ENCODE measurements at regions not wholly inside any gene's neighbourhood (a gene's known extent, or its start where the extent isn't known, plus 50 kb on each side); places are given as distances from the start of the nearest gene placed in this dataset.

- intact Hi-C loops (cut with micrococcal nuclease; ENCODE audit: unreplicated experiment): no loop called here
- H3K4me3 Mint-ChIP-seq (ENCODE audit: unreplicated experiment): no peak overlapping the region
- CTCF ChIA-PET: no interaction called here
- Histone ChIP-seq H3K27me3 (replicated peaks; ENCODE audit: control insufficient read depth, insufficient read depth, low read length) (no peaks in the 10 kb centered on the region), H3K4me1 (no peaks in the 10 kb centered on the region), H3K36me3 (ENCODE audit: control insufficient read depth, insufficient read depth, low read length) (no peaks in the 10 kb centered on the region), H3K9me3 (no peaks in the 10 kb centered on the region; the same call in 1 of the 2 replicates), H3K4me3 (ENCODE audit: low read depth, low read length) (no peak overlapping the region)
- H3K36me3 Mint-ChIP-seq (ENCODE audit: insufficient read depth, unreplicated experiment): no peaks in the 10 kb centered on the region
- H3K4me1 Mint-ChIP-seq (ENCODE audit: low read depth, unreplicated experiment): no peaks in the 10 kb centered on the region
- H3K27me3 Mint-ChIP-seq (ENCODE audit: insufficient read depth, unreplicated experiment): peaks cover 4% of the 10 kb centered on the region
- H3K27ac Mint-ChIP-seq (ENCODE audit: unreplicated experiment): no peak overlapping the region
- TF ChIP-seq, protein P1, sequence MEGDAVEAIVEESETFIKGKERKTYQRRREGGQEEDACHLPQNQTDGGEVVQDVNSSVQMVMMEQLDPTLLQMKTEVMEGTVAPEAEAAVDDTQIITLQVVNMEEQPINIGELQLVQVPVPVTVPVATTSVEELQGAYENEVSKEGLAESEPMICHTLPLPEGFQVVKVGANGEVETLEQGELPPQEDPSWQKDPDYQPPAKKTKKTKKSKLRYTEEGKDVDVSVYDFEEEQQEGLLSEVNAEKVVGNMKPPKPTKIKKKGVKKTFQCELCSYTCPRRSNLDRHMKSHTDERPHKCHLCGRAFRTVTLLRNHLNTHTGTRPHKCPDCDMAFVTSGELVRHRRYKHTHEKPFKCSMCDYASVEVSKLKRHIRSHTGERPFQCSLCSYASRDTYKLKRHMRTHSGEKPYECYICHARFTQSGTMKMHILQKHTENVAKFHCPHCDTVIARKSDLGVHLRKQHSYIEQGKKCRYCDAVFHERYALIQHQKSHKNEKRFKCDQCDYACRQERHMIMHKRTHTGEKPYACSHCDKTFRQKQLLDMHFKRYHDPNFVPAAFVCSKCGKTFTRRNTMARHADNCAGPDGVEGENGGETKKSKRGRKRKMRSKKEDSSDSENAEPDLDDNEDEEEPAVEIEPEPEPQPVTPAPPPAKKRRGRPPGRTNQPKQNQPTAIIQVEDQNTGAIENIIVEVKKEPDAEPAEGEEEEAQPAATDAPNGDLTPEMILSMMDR (IDR thresholded peaks at IDR 0.05; ENCODE audit: insufficient read depth in 1 of 2, low read depth in 1 of 2, low read length in 1 of 2, severe bottlenecking in 1 of 2, unreplicated experiment in 1 of 2): no peak
- POLR2A ChIA-PET: no interaction called here
- no TSS peak for BruUV-seq (replicated peaks)
- peaks cover 20% of the 10 kb centered on the region for H3K9me3 Mint-ChIP-seq (ENCODE audit: unreplicated experiment)
- no peak for DNase-seq
Observed at GRCh38 chr11:116439361-116439677, 333.5 kb downstream of the BUD13 start.

GRCh38 chr11:116438651-116439360 is 334.0 kb downstream of the BUD13 start:
- H3K36me3 ChIP-seq (ENCODE audit: control insufficient read depth, insufficient read depth, low read length): no peaks in the 10 kb centered on the region
- Mint-ChIP-seq H3K9me3 (ENCODE audit: unreplicated experiment) (peaks cover 20% of the 10 kb centered on the region), H3K27ac (ENCODE audit: unreplicated experiment) (no peak overlapping the region), H3K27me3 (ENCODE audit: insufficient read depth, unreplicated experiment) (peaks cover 5% of the 10 kb centered on the region), H3K4me3 (ENCODE audit: unreplicated experiment) (no peak overlapping the region), H3K36me3 (ENCODE audit: insufficient read depth, unreplicated experiment) (no peaks in the 10 kb centered on the region), H3K4me1 (ENCODE audit: low read depth, unreplicated experiment) (no peaks in the 10 kb centered on the region)
- POLR2A ChIA-PET: no interaction called here
- CTCF ChIA-PET: no interaction called here
- intact Hi-C loops (cut with micrococcal nuclease; ENCODE audit: unreplicated experiment): no loop called here
- DNase-seq: no peak
- H3K4me1 ChIP-seq: no peaks in the 10 kb centered on the region
- BruUV-seq (replicated peaks): no TSS peak
- no peaks in the 10 kb centered on the region; the same call in 1 of the 2 replicates for H3K9me3 ChIP-seq
- H3K4me3 ChIP-seq (ENCODE audit: low read depth, low read length): no peak overlapping the region
- TF ChIP-seq, protein P1 (IDR thresholded peaks at IDR 0.05; ENCODE audit: insufficient read depth in 1 of 2, low read depth in 1 of 2, low read length in 1 of 2, severe bottlenecking in 1 of 2, unreplicated experiment in 1 of 2): no peak
- H3K27me3 ChIP-seq (replicated peaks; ENCODE audit: control insufficient read depth, insufficient read depth, low read length): no peaks in the 10 kb centered on the region

DNA sequence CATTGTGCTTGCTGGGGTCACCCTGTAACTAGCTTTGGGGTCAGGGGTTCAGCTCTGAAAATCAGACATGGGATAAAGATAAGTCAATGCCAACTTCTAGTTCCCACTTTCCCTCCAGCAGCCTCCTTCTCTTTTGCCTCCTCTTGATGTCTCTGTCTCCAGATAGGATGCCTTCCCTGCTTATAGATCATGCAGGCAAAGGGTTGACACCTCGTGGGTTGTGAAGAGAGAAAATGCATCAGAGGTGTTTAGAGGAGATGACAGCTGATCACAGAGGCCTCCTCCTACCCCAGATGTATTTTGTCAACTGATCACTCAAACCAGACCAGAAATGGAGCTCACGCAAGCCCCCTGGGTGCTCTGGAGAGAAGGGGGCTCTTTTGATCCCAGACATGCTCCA is 337.8 kb downstream of the BUD13 start:
- intact Hi-C loops (cut with micrococcal nuclease; ENCODE audit: unreplicated experiment): no loop called here
- peaks cover 22% of the 10 kb centered on the region for H3K9me3 Mint-ChIP-seq (ENCODE audit: unreplicated experiment)
- H3K9me3 ChIP-seq: no peaks in the 10 kb centered on the region; the same call in 1 of the 2 replicates
- H3K4me3 ChIP-seq (ENCODE audit: low read depth, low read length): no peak overlapping the region
- ChIA-PET POLR2A (no interaction called here), CTCF (interaction anchor here (0.9 kb wide), 1 partner anchor 257 kb away, joined by 4 read pairs; no protein-coding TSS in a partner anchor)
- H3K4me3 Mint-ChIP-seq (ENCODE audit: unreplicated experiment): no peak overlapping the region
- TF ChIP-seq, protein P1 (IDR thresholded peaks at IDR 0.05; ENCODE audit: insufficient read depth in 1 of 2, low read depth in 1 of 2, low read length in 1 of 2, severe bottlenecking in 1 of 2, unreplicated experiment in 1 of 2): no peak
- DNase-seq: no peak
- H3K27ac Mint-ChIP-seq (ENCODE audit: unreplicated experiment): no peak overlapping the region
- no peaks in the 10 kb centered on the region for H3K36me3 Mint-ChIP-seq (ENCODE audit: insufficient read depth, unreplicated experiment)
- peaks cover 5% of the 10 kb centered on the region for H3K27me3 Mint-ChIP-seq (ENCODE audit: insufficient read depth, unreplicated experiment)
- H3K4me1 Mint-ChIP-seq (ENCODE audit: low read depth, unreplicated experiment): peaks cover 8% of the 10 kb centered on the region
- H3K27me3 ChIP-seq (replicated peaks; ENCODE audit: control insufficient read depth, insufficient read depth, low read length): no peaks in the 10 kb centered on the region
- H3K36me3 ChIP-seq (ENCODE audit: control insufficient read depth, insufficient read depth, low read length): no peaks in the 10 kb centered on the region
- BruUV-seq (replicated peaks): no TSS peak
- peaks cover 11% of the 10 kb centered on the region for H3K4me1 ChIP-seq

All from Caco-2 (cell line).